OCI-LY1 (cell line): ENCODE measurements at regions not wholly inside any gene's neighbourhood (a gene's known extent, or its start where the extent isn't known, plus 50 kb on each side); places are given as distances from the start of the nearest gene placed in this dataset.

Source experiments
- H2AFZ ChIP-seq: fragments of 200-600 bp; sonication (generic), shearing (Covaris generic); 2 replicates; pipeline ENCODE4 v1.6.0; 2014; ENCODE audit warnings: antibody characterized with exemption, mild to moderate bottlenecking, low read length
- H3F3A ChIP-seq: fragments of 200-600 bp; sonication (generic), shearing (Covaris generic); 2 replicates; pipeline ENCODE4 v1.6.0; 2014; ENCODE audit warnings: mild to moderate bottlenecking, antibody characterized with exemption, low read length, moderate library complexity; ENCODE audit not compliant: insufficient read depth
- H3K27ac ChIP-seq: fragments of 200-600 bp; sonication (generic); 2 replicates; pipeline ENCODE4 v1.5.1; 2014; ENCODE audit warnings: low read length, mixed run types, mild to moderate bottlenecking, low read depth; ENCODE audit not compliant: poor library complexity, severe bottlenecking
- H3K27me3 ChIP-seq: fragments of 200-600 bp; sonication (generic); 2 replicates; pipeline ENCODE4 v1.6.0; 2014; ENCODE audit warnings: antibody characterized with exemption, mild to moderate bottlenecking, low read length, moderate library complexity; ENCODE audit not compliant: insufficient read depth
- H3K36me3 ChIP-seq: fragments of 200-600 bp; sonication (generic); 2 replicates; pipeline ENCODE4 v1.6.1; 2014; ENCODE audit warnings: mild to moderate bottlenecking, antibody characterized with exemption, low read length, moderate library complexity, mixed read lengths; ENCODE audit not compliant: insufficient read depth
- H3K4me1 ChIP-seq: fragments of 200-600 bp; sonication (generic); 2 replicates; pipeline ENCODE4 v1.5.1; 2014; ENCODE audit warnings: mild to moderate bottlenecking, low read length, moderate library complexity; ENCODE audit not compliant: insufficient read depth, severe bottlenecking
- H3K4me2 ChIP-seq: fragments of 200-600 bp; sonication (generic), shearing (Covaris generic); 2 replicates; pipeline ENCODE4 v1.6.1; 2014; ENCODE audit warnings: low read length
- H3K4me3 ChIP-seq: fragments of 200-600 bp; sonication (generic); 2 replicates; pipeline ENCODE4 v1.5.1; 2014; ENCODE audit warnings: low read length, low read depth, mild to moderate bottlenecking, mixed read lengths; ENCODE audit not compliant: poor library complexity, severe bottlenecking
- H3K79me2 ChIP-seq: fragments of 200-600 bp; shearing (Covaris generic); 2 replicates; pipeline ENCODE4 v1.6.1; 2016; ENCODE audit warnings: mixed run types, low read length, mixed read lengths; ENCODE audit not compliant: insufficient read depth
- H3K9ac ChIP-seq: fragments of 200-600 bp; sonication (generic), shearing (Covaris generic); 2 replicates; pipeline ENCODE4 v1.6.1; 2014; ENCODE audit warnings: mild to moderate bottlenecking, low read length, mixed read lengths
- H3K9me2 ChIP-seq: fragments of 200-600 bp; sonication (generic), shearing (Covaris generic); 2 replicates; pipeline ENCODE4 v1.6.1; 2014; ENCODE audit warnings: low read depth, mild to moderate bottlenecking, low read length, mixed read lengths
- H3K9me3 ChIP-seq: fragments of 200-600 bp; shearing (Covaris generic); 2 replicates; pipeline ENCODE4 v1.6.1; 2014; ENCODE audit warnings: low read length, mixed read lengths
- H4K20me1 ChIP-seq: fragments of 200-600 bp; sonication (generic), shearing (Covaris generic); 2 replicates; pipeline ENCODE4 v1.6.0; 2016; ENCODE audit warnings: mild to moderate bottlenecking, low read length; ENCODE audit not compliant: insufficient read depth
- CTCF ChIP-seq: fragments of 200-600 bp; sonication (generic), shearing (Covaris generic); IDR thresholded peaks from 2 replicates; pipeline ENCODE4 v1.5.1; 2017; ENCODE audit warnings: mild to moderate bottlenecking, antibody characterized with exemption, low read length, moderate library complexity, mixed read lengths
- EZH2 ChIP-seq: fragments of 200-600 bp; sonication (generic), shearing (Covaris generic); IDR thresholded peaks from 2 replicates; pipeline ENCODE4 v1.8.0; 2017; ENCODE audit warnings: borderline replicate concordance, mixed run types, mild to moderate bottlenecking, antibody characterized with exemption, low read length, moderate library complexity, mixed read lengths

- Histone ChIP-seq H3K4me1 (no peaks in the 10 kb centered on the region), H2AFZ (no peak overlapping the region), H3K4me2 (no peak overlapping the region), H3K27me3 (no peaks in the 10 kb centered on the region; the same call in 1 of the 2 replicates), H3K27ac (no peak overlapping the region), H3K9me2 (no peaks in the 10 kb centered on the region), H3F3A (no peaks in the 10 kb centered on the region), H4K20me1 (no peaks in the 10 kb centered on the region), H3K36me3 (no peaks in the 10 kb centered on the region), H3K9me3 (no peaks in the 10 kb centered on the region), H3K9ac (no peak overlapping the region), H3K4me3 (no peak overlapping the region), H3K79me2 (no peaks in the 10 kb centered on the region)
- no peak for TF ChIP-seq CTCF
- no peak for TF ChIP-seq EZH2
Observed at GRCh38 chr1:232186931-232187330, 443.0 kb downstream of the SIPA1L2 start.

- H2AFZ ChIP-seq, result no peak overlapping the region
- no peak overlapping the region for H3K4me2 ChIP-seq
- no peaks in the 10 kb centered on the region; the same call in 1 of the 2 replicates for H3K27me3 ChIP-seq
- no peaks in the 10 kb centered on the region for H3K36me3 ChIP-seq
- no peaks in the 10 kb centered on the region for H3F3A ChIP-seq
- TF ChIP-seq CTCF (no peak), EZH2 (no peak)
- no peaks in the 10 kb centered on the region for H3K79me2 ChIP-seq
- no peak overlapping the region for H3K27ac ChIP-seq
- no peaks in the 10 kb centered on the region for H4K20me1 ChIP-seq
- no peaks in the 10 kb centered on the region for H3K4me1 ChIP-seq
- no peak overlapping the region for H3K4me3 ChIP-seq
- no peaks in the 10 kb centered on the region for H3K9me2 ChIP-seq
- no peaks in the 10 kb centered on the region for H3K9me3 ChIP-seq
- no peak overlapping the region for H3K9ac ChIP-seq
Observed at GRCh38 chr1:232184561-232185530, 445.1 kb downstream of the SIPA1L2 start.

- no peak overlapping the region for H3K9ac ChIP-seq
- H3K36me3 ChIP-seq, result no peaks in the 10 kb centered on the region
- H3K4me3 ChIP-seq, result no peak overlapping the region
- H4K20me1 ChIP-seq, result no peaks in the 10 kb centered on the region
- no peaks in the 10 kb centered on the region for H3K4me1 ChIP-seq
- no peak overlapping the region for H2AFZ ChIP-seq
- no peaks in the 10 kb centered on the region for H3K9me2 ChIP-seq
- no peak overlapping the region for H3K27ac ChIP-seq
- no peaks in the 10 kb centered on the region for H3K79me2 ChIP-seq
- H3K9me3 ChIP-seq, result no peaks in the 10 kb centered on the region
- H3K4me2 ChIP-seq, result no peak overlapping the region
- TF ChIP-seq EZH2, result no peak
- no peak for TF ChIP-seq CTCF
- H3K27me3 ChIP-seq, result no peaks in the 10 kb centered on the region
- H3F3A ChIP-seq, result no peaks in the 10 kb centered on the region
Observed at GRCh38 chr1:232183802-232184201, 446.1 kb downstream of the SIPA1L2 start.
